ENCODE measurements at regions not wholly inside any gene's neighbourhood (a gene's known extent, or its start where the extent isn't known, plus 50 kb on each side); places are given as distances from the start of the nearest gene placed in this dataset.

- WGBS (ENCODE audit: insufficient coverage): no CpG with 5 or more reads among the region's 1 CpG
Observed at GRCh38 chr4:138941037-138941436, 74.5 kb upstream of the NOCT start.

GRCh38 chr4:138939960-138940359, 75.6 kb upstream of the NOCT start:
- no peaks in the 10 kb centered on the region for H3K9me3 ChIP-seq (replicated peaks in 1 of 2; ENCODE audit: control insufficient read depth in 1 of 2, insufficient read depth in 1 of 2, low read length in 2 of 2)
- H3K36me3 ChIP-seq (replicated peaks in 1 of 2; ENCODE audit: control insufficient read depth in 1 of 2, insufficient read depth in 2 of 2, low read length in 2 of 2): no peaks in the 10 kb centered on the region
- H3K27me3 ChIP-seq (ENCODE audit: control insufficient read depth in 2 of 2, insufficient read depth in 2 of 2, low read length in 2 of 2): no peaks in the 10 kb centered on the region
- TF ChIP-seq CTCF (IDR thresholded peaks at IDR 0.05): no peak
- H3K27ac Mint-ChIP-seq: no peak overlapping the region
- WGBS (ENCODE audit: insufficient coverage): 71% methylated on average over 1 of the region's 4 CpGs
- no peaks in the 10 kb centered on the region for H3K9me3 Mint-ChIP-seq
- intact Hi-C loops (cut with micrococcal nuclease): no loop called here
- H3K4me2 ChIP-seq (replicated peaks; ENCODE audit: extremely low read depth, low read length, poor library complexity, severe bottlenecking): no peak overlapping the region
- no peaks in the 10 kb centered on the region for H3K36me3 Mint-ChIP-seq
- no peak overlapping the region for H2AFZ ChIP-seq (ENCODE audit: insufficient read depth, low read depth, low read length, poor library complexity, severe bottlenecking)
- peaks cover 21% of the 10 kb centered on the region for H3K4me1 Mint-ChIP-seq
- no peak for DNase-seq
- H3K27ac ChIP-seq (ENCODE audit: low read depth in 1 of 2, low read length in 2 of 2): no peak overlapping the region
- H3K4me1 ChIP-seq (ENCODE audit: control insufficient read depth in 1 of 2, insufficient read depth in 2 of 2, low read length in 2 of 2): peaks cover 7 to 10% of the 10 kb centered on the region in 2 donors
- no peak overlapping the region for H3K4me3 Mint-ChIP-seq
- H3K4me3 ChIP-seq (replicated peaks in 1 of 3; ENCODE audit: low read depth in 2 of 3, low read length in 3 of 3): no peak overlapping the region
- peaks cover 0 to 2% (median 1%) of the 10 kb centered on the region in 3 donors for H3K27me3 Mint-ChIP-seq (ENCODE audit: low read depth in 3 of 3)
- H3K9ac ChIP-seq (ENCODE audit: insufficient read depth, low read length, poor library complexity, severe bottlenecking): no peak overlapping the region
- no peaks in the 10 kb centered on the region for H4K20me1 ChIP-seq (ENCODE audit: insufficient read depth, low read length)
- H3K79me2 ChIP-seq (ENCODE audit: insufficient read depth, low read length): no peaks in the 10 kb centered on the region

More at GRCh38 chr4:138941037-138941436, 74.5 kb upstream of the NOCT start:
- H3K4me3 ChIP-seq (replicated peaks in 1 of 3; ENCODE audit: low read depth in 2 of 3, low read length in 3 of 3): no peak overlapping the region
- Mint-ChIP-seq H3K36me3 (no peaks in the 10 kb centered on the region), H3K4me3 (no peak overlapping the region), H3K27ac (no peak overlapping the region), H3K27me3 (ENCODE audit: low read depth in 3 of 3) (peaks cover 0 to 2% (median 1%) of the 10 kb centered on the region in 3 donors), H3K9me3 (no peaks in the 10 kb centered on the region), H3K4me1 (peaks cover 21% of the 10 kb centered on the region)
- H3K27me3 ChIP-seq (ENCODE audit: control insufficient read depth in 2 of 2, insufficient read depth in 2 of 2, low read length in 2 of 2): no peaks in the 10 kb centered on the region
- H2AFZ ChIP-seq (ENCODE audit: insufficient read depth, low read depth, low read length, poor library complexity, severe bottlenecking): no peak overlapping the region
- peaks cover 7 to 10% of the 10 kb centered on the region in 2 donors for H3K4me1 ChIP-seq (ENCODE audit: control insufficient read depth in 1 of 2, insufficient read depth in 2 of 2, low read length in 2 of 2)
- no peak overlapping the region for H3K27ac ChIP-seq (ENCODE audit: low read depth in 1 of 2, low read length in 2 of 2)
- intact Hi-C loops (cut with micrococcal nuclease): no loop called here
- H4K20me1 ChIP-seq (ENCODE audit: insufficient read depth, low read length): no peaks in the 10 kb centered on the region
- H3K9me3 ChIP-seq (replicated peaks in 1 of 2; ENCODE audit: control insufficient read depth in 1 of 2, insufficient read depth in 1 of 2, low read length in 2 of 2): no peaks in the 10 kb centered on the region
- H3K4me2 ChIP-seq (replicated peaks; ENCODE audit: extremely low read depth, low read length, poor library complexity, severe bottlenecking): no peak overlapping the region
- DNase-seq: no peak
- TF ChIP-seq CTCF (IDR thresholded peaks at IDR 0.05): no peak
- H3K36me3 ChIP-seq (replicated peaks in 1 of 2; ENCODE audit: control insufficient read depth in 1 of 2, insufficient read depth in 2 of 2, low read length in 2 of 2): no peaks in the 10 kb centered on the region
- no peaks in the 10 kb centered on the region for H3K79me2 ChIP-seq (ENCODE audit: insufficient read depth, low read length)
- no peak overlapping the region for H3K9ac ChIP-seq (ENCODE audit: insufficient read depth, low read length, poor library complexity, severe bottlenecking)

All from CD14-positive monocyte (primary cell).